Endodermal cell (in vitro differentiated cells): ENCODE measurements at regions not wholly inside any gene's neighbourhood (a gene's known extent, or its start where the extent isn't known, plus 50 kb on each side); places are given as distances from the start of the nearest gene placed in this dataset.

ENCODE experiments used
- DNase-seq: peaks from one replicate; pipeline ENCODE4 v3.0.0-alpha.2; 2017
- H3K27ac ChIP-seq: 2 replicates; pipeline ENCODE4 v1.5.1; 2013; ENCODE audit warnings: mild to moderate bottlenecking, low read depth, low read length, moderate library complexity
- H3K27me3 ChIP-seq: 2 replicates; pipeline ENCODE4 v1.6.1; 2013; ENCODE audit warnings: mild to moderate bottlenecking, low read length, moderate library complexity; ENCODE audit not compliant: insufficient read depth, control insufficient read depth, poor library complexity, severe bottlenecking
- H3K36me3 ChIP-seq: 2 replicates; pipeline ENCODE4 v1.7.0; 2013; ENCODE audit warnings: mild to moderate bottlenecking, low read length, moderate library complexity; ENCODE audit not compliant: control insufficient read depth, insufficient read depth
- H3K4me1 ChIP-seq: one replicate; pipeline ENCODE4 v1.7.0; 2013; ENCODE audit warnings: low read length; ENCODE audit not compliant: control insufficient read depth, insufficient read depth
- H3K4me3 ChIP-seq: 2 replicates; pipeline ENCODE4 v1.5.1; 2013; ENCODE audit warnings: mild to moderate bottlenecking, low read length, moderate library complexity
- H3K9ac ChIP-seq: 2 replicates; pipeline ENCODE4 v1.6.1; 2013; ENCODE audit warnings: mild to moderate bottlenecking, low read length, moderate library complexity; ENCODE audit not compliant: poor library complexity, severe bottlenecking; ENCODE audit errors: extremely low read depth
- H3K9me3 ChIP-seq: 2 replicates; pipeline ENCODE4 v1.6.1; 2013; ENCODE audit warnings: mild to moderate bottlenecking, low read length, moderate library complexity; ENCODE audit not compliant: control insufficient read depth
- H3K27ac Mint-ChIP-seq: 2 replicates; pipeline ENCODE4 v1.8.0; 2020; ENCODE audit warnings: mixed read lengths
- H3K27me3 Mint-ChIP-seq: 2 replicates; pipeline ENCODE4 v1.8.0; 2021; ENCODE audit warnings: mild to moderate bottlenecking, mixed read lengths; ENCODE audit not compliant: insufficient read depth
- H3K36me3 Mint-ChIP-seq: 2 replicates; pipeline ENCODE4 v1.8.0; 2020; ENCODE audit warnings: low read depth, mixed read lengths
- H3K4me1 Mint-ChIP-seq: 2 replicates; pipeline ENCODE4 v1.8.0; 2020; ENCODE audit warnings: mixed read lengths
- H3K4me3 Mint-ChIP-seq: 2 replicates; pipeline ENCODE4 v1.8.0; 2020; ENCODE audit warnings: mild to moderate bottlenecking, moderate library complexity, mixed read lengths
- H3K9me3 Mint-ChIP-seq: 2 replicates; pipeline ENCODE4 v1.8.0; 2020; ENCODE audit warnings: mild to moderate bottlenecking, mixed read lengths
- CTCF ChIP-seq: fragments of 200-600 bp; sonication (generic); conservative IDR thresholded peaks from 2 replicates; pipeline ENCODE4 v1.5.0; 2021; ENCODE audit warnings: antibody characterized with exemption, mild to moderate bottlenecking
- WGBS, 2 experiments: methylation state at CpG; one replicate each; pipeline versions ENCODE4 v1.1.5 to v1.1.7; 2013; ENCODE audit warnings: missing lambda C conversion rate in 2 of 2, mixed read lengths in 1 of 2; ENCODE audit not compliant: insufficient coverage in 1 of 2, insufficient read length in 1 of 2; 5-methylcytosine and 5-hydroxymethylcytosine counted together

GRCh38 chr5:103355579-103355978 is 97.0 kb downstream of the MACIR start:
- no peaks in the 10 kb centered on the region for H3K36me3 ChIP-seq
- H3K27me3 Mint-ChIP-seq: peaks cover 2% of the 10 kb centered on the region
- no peaks in the 10 kb centered on the region for H3K4me1 ChIP-seq
- H3K27ac Mint-ChIP-seq: no peak overlapping the region
- no peak for TF ChIP-seq CTCF
- no peaks in the 10 kb centered on the region for H3K27me3 ChIP-seq
- no peaks in the 10 kb centered on the region for H3K9me3 ChIP-seq
- H3K36me3 Mint-ChIP-seq: no peaks in the 10 kb centered on the region
- no peak for DNase-seq
- 39 to 75% methylated on average over 1 to 2 of the region's 2 CpGs for WGBS, 2 experiments
- no peaks in the 10 kb centered on the region for H3K9me3 Mint-ChIP-seq
- peaks cover 11% of the 10 kb centered on the region for H3K4me1 Mint-ChIP-seq
- H3K9ac ChIP-seq: no peak overlapping the region
- no peak overlapping the region for H3K4me3 ChIP-seq
- no peak overlapping the region for H3K4me3 Mint-ChIP-seq
- no peak overlapping the region for H3K27ac ChIP-seq

GRCh38 chr5:103354446-103354845 is 95.9 kb downstream of the MACIR start:
- H3K9ac ChIP-seq: no peak overlapping the region
- peaks cover 13% of the 10 kb centered on the region for H3K4me1 Mint-ChIP-seq
- no peak overlapping the region for H3K4me3 Mint-ChIP-seq
- H3K9me3 ChIP-seq: no peaks in the 10 kb centered on the region
- no peak overlapping the region for H3K27ac ChIP-seq
- no peaks in the 10 kb centered on the region for H3K27me3 ChIP-seq
- H3K4me1 ChIP-seq: no peaks in the 10 kb centered on the region
- no peaks in the 10 kb centered on the region for H3K36me3 Mint-ChIP-seq
- no peak overlapping the region for H3K27ac Mint-ChIP-seq
- H3K36me3 ChIP-seq: no peaks in the 10 kb centered on the region
- no peak for DNase-seq
- H3K4me3 ChIP-seq: no peak overlapping the region
- 95% methylated on average over 4 of the region's 4 CpGs; no CpG with 5 or more reads in 1 of the 2 experiments for WGBS, 2 experiments
- no peaks in the 10 kb centered on the region for H3K9me3 Mint-ChIP-seq
- H3K27me3 Mint-ChIP-seq: peaks cover 2% of the 10 kb centered on the region
- TF ChIP-seq CTCF: no peak

- H3K27ac ChIP-seq: no peak overlapping the region
- no peak overlapping the region for H3K4me3 ChIP-seq
- Mint-ChIP-seq H3K27me3 (peaks cover 2% of the 10 kb centered on the region), H3K9me3 (no peaks in the 10 kb centered on the region), H3K4me3 (no peak overlapping the region), H3K36me3 (no peaks in the 10 kb centered on the region), H3K4me1 (peaks cover 15% of the 10 kb centered on the region), H3K27ac (no peak overlapping the region)
- no peak for DNase-seq
- TF ChIP-seq CTCF: no peak
- H3K9me3 ChIP-seq: no peaks in the 10 kb centered on the region
- H3K27me3 ChIP-seq: no peaks in the 10 kb centered on the region
- peaks cover 5% of the 10 kb centered on the region for H3K4me1 ChIP-seq
- 85% methylated on average over 1 of the region's 1 CpG; no CpG with 5 or more reads in 1 of the 2 experiments for WGBS, 2 experiments
- H3K36me3 ChIP-seq: no peaks in the 10 kb centered on the region
- H3K9ac ChIP-seq: no peak overlapping the region
Observed at GRCh38 chr5:103353581-103353980, 95.0 kb downstream of the MACIR start.
